IPS DF 6.9 (cell line): ENCODE measurements at regions not wholly inside any gene's neighbourhood (a gene's known extent, or its start where the extent isn't known, plus 50 kb on each side); places are given as distances from the start of the nearest gene placed in this dataset.

Experiments
- DNase-seq: peaks from one replicate; pipeline ENCODE4 v3.0.0-alpha.2; 2013; ENCODE audit warnings: low read depth, low spot score
- H3K27ac ChIP-seq: one replicate; pipeline ENCODE4 v1.5.1; 2013; ENCODE audit warnings: low read length, control low read depth
- H3K27me3 ChIP-seq: 2 replicates; pipeline ENCODE4 v1.6.1; 2013; ENCODE audit warnings: mild to moderate bottlenecking, low read length; ENCODE audit not compliant: control insufficient read depth, insufficient read depth
- H3K36me3 ChIP-seq: 2 replicates; pipeline ENCODE4 v1.6.1; 2013; ENCODE audit warnings: low read length; ENCODE audit not compliant: control insufficient read depth, insufficient read depth
- H3K4me1 ChIP-seq: 2 replicates; pipeline ENCODE4 v1.6.1; 2013; ENCODE audit warnings: low read length; ENCODE audit not compliant: control insufficient read depth, insufficient read depth
- H3K4me3 ChIP-seq: 2 replicates; pipeline ENCODE4 v1.5.1; 2013; ENCODE audit warnings: mild to moderate bottlenecking, low read length
- H3K9me3 ChIP-seq: 2 replicates; pipeline ENCODE4 v1.6.1; 2013; ENCODE audit warnings: low read length, inconsistent platforms; ENCODE audit not compliant: control insufficient read depth, insufficient read depth
- WGBS: extraction: QIAGEN DNeasy Blood & Tissue Kit; methylation state at CpG from one replicate; pipeline ENCODE4 v1.1.7; 2013; ENCODE audit warnings: mixed read lengths, missing lambda C conversion rate; ENCODE audit not compliant: insufficient read length, insufficient coverage; 5-methylcytosine and 5-hydroxymethylcytosine counted together

DNA sequence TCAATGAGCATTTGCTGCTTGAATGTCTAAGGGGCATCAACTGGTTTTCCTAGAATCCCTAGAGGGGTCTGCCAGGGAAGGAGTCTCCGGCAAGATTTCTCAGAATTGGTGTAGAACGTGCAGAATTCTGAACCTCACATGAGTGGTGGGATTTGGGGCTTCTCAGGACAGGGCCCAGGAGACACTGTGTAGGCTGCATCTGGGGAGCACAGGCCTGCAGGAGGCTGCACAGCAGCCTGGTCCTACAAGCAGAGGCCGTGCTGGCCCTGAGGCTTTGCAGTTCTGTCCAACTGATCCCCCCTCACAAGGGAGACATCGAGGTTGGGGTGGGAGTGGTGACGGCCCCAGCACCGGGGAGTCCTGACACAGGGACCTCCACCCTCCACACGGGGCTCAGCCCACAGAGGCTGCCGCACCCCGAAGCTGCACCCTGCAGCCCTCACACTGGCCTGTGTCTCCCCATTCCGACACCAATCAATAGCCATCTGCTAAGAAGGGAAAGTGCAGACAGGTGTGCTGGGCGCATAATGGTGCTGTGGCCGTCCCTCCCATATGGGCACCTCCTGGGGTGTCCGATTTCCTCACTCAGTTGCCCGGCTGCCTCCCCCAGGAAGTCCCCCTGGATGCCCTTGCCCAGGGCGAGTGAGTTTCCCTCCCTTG, 688.1 kb downstream of the BRD1 start:
- DNase-seq = no peak
- Histone ChIP-seq H3K4me1 (no peaks in the 10 kb centered on the region), H3K9me3 (peaks cover 28% of the 10 kb centered on the region), H3K27ac (no peak overlapping the region), H3K36me3 (no peaks in the 10 kb centered on the region; the same call in 1 of the 2 replicates), H3K4me3 (no peak overlapping the region), H3K27me3 (no peaks in the 10 kb centered on the region)
- WGBS = no CpG with 5 or more reads among the region's 15 CpGs

DNA sequence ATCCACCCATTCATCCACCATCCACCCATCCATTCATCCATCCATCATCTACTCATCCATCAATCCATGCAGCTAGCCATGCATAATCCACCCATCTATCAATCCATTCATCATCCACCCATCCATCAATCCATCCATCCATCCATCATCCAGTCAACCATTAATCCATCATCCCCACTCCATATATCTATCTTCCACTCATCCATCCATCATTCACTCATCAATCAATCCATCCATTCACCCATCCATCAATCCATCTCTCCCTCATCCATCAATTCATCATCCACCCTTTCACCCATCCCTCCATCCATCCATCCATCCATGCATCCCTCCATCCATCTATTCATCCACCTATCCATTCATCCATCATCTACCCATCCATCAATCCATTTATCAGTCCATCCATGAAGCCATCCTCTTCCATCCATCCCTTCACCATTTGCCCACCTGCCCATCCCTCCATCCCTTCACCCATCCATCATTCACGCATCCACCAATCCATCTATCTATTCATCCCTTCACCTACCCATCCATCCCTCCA, 689.4 kb downstream of the BRD1 start:
- H3K4me3 ChIP-seq = no peak overlapping the region
- no peak for DNase-seq
- no peaks in the 10 kb centered on the region for H3K27me3 ChIP-seq
- WGBS = 100% methylated on average over 1 of the region's 1 CpG
- no peak overlapping the region for H3K27ac ChIP-seq
- no peaks in the 10 kb centered on the region for H3K4me1 ChIP-seq
- peaks cover 31% of the 10 kb centered on the region for H3K9me3 ChIP-seq
- H3K36me3 ChIP-seq = no peaks in the 10 kb centered on the region; the same call in 1 of the 2 replicates

DNA sequence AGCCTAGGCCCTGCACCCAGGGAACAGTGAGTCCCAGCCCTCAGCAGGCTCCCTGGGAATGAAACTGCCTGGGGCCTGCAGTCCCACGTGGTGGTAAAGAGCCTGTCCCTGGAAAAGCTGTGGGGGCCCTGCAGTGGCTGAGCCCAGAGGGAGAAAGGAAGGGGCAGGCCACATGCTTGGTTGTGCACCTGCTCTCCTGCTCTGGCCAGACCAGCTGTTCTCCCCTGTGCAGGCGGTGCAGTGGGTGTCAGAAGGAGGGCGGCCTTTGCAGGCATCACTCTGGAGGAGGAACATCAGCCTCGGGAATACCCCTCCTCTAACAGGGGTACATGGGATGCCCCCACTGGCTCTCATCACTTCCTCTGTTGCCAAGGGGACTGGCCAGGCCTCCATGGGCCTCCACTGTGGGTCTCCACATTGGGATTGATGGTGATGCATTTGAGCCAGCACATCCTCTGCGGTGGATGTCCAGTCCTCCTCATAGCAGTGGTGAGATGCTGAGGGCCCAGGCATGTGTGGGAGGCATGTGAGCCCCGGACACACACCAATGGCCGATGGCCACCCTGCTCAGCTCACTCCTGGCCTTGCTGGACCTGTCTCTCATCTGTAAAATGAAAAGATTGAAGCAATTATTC, 690.4 kb downstream of the BRD1 start:
- no CpG with 5 or more reads among the region's 7 CpGs for WGBS
- Histone ChIP-seq H3K27me3 (no peaks in the 10 kb centered on the region), H3K4me3 (no peak overlapping the region), H3K4me1 (no peaks in the 10 kb centered on the region), H3K36me3 (no peaks in the 10 kb centered on the region; the same call in 1 of the 2 replicates), H3K27ac (no peak overlapping the region), H3K9me3 (peaks cover 33% of the 10 kb centered on the region)
- no peak for DNase-seq

DNA sequence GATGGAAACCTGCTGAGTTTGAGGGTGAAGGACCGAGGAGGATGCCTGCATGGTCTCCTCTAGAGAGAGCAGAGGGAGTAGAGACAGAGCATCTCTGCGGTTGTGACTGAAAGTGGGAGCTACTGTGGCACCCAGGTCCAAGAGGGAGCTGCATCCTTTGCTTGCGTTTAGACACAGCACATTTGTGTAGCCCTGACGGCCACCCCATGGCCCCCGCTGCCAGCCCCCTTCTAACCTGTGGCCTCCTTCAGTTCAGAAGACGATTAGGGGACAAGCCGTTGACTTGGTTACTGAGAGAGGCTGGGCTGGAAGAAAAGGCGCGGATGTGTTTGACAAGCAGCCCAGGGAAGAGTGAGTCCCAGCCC, 690.9 kb downstream of the BRD1 start:
- no CpG with 5 or more reads among the region's 9 CpGs for WGBS
- Histone ChIP-seq H3K27ac (no peak overlapping the region), H3K36me3 (no peaks in the 10 kb centered on the region; the same call in 1 of the 2 replicates), H3K4me3 (no peak overlapping the region), H3K9me3 (peaks cover 32% of the 10 kb centered on the region), H3K4me1 (no peaks in the 10 kb centered on the region), H3K27me3 (no peaks in the 10 kb centered on the region)
- no peak for DNase-seq

DNA sequence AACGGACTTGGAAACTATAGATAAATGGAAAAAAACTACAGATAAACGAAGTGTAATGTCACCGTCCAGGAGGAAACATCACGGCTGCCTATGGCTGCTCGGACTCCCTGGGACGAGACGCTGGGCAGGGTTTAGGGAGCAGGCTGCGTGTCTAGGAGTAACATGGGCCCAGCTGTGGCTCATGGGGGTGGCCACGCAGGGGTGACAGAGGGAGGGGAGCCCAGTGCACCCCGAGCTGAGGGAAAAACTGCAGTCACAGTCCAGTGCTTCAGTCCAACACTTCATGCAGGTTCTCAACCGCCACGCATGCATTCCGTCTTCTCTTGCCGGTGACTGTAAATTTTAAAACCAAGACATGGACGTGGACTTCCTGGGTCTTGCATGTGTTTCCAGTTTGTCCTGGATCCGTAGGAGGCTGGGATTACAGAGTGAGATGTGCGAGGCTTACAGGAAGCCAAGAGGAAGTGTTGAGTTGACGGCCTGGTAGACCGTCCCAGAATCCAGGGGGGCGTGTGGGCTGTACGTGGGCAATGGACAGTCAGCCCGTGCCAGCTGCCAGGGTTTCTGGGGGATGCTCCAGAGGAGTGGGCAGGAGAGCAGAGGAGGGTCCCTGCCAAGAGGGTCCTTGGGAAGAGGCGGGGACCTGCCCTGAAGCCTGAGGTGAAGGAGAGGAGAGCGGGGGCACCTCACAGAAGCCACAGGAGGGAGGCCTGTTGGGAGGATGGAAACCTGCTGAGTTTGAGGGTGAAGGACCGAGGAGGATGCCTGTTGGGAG, 691.4 kb downstream of the BRD1 start:
- no CpG with 5 or more reads among the region's 25 CpGs for WGBS
- H3K9me3 ChIP-seq = peaks cover 28% of the 10 kb centered on the region
- no peaks in the 10 kb centered on the region for H3K27me3 ChIP-seq
- no peaks in the 10 kb centered on the region for H3K4me1 ChIP-seq
- no peak overlapping the region for H3K4me3 ChIP-seq
- H3K27ac ChIP-seq = no peak overlapping the region
- H3K36me3 ChIP-seq = no peaks in the 10 kb centered on the region; the same call in 1 of the 2 replicates
- DNase-seq = no peak

DNA sequence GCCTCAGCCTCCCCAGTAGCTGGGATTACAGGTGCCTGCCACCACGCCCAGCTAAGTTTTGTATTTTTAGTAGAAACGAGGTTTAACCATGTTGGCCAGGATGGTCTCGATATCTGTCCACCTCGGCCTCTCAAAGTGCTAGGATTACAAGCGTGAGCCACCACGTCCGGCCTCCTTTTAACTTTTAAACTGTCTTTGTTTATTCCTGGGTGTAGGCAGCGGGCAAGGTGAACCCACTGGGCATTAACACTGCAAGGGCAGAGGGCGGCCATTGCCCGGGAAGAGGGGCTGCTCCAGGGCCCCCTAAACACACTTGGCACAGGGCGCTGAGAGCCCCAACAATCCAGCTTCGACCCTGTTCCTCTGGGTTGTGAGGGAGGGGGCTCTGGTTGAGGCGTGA, 693.6 kb downstream of the BRD1 start:
- Histone ChIP-seq H3K36me3 (no peaks in the 10 kb centered on the region; the same call in 1 of the 2 replicates), H3K4me1 (no peaks in the 10 kb centered on the region), H3K27ac (no peak overlapping the region), H3K9me3 (peaks cover 24% of the 10 kb centered on the region), H3K4me3 (no peak overlapping the region), H3K27me3 (no peaks in the 10 kb centered on the region)
- WGBS = no CpG with 5 or more reads among the region's 13 CpGs
- DNase-seq = no peak

DNA sequence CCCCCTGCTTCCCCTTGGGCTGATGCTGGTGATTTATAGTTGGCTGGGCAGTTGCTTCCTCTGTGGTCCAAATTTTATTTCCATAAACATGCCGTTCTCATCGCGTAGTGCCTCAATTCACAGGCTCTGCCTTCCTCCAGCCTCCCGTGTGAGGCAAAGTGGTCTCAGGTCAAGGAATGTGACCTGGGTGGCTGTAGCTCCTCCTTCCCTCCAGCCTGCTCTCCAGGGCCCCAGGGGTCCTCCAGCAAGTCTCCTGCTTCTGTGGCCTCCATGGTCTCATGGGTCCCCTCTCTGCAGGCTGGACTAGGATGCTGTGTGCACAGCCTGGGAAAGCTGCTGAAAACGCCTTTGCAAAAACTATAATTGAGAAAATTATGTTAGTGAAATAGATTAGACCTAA, 694.1 kb downstream of the BRD1 start:
- WGBS = no CpG with 5 or more reads among the region's 5 CpGs
- no peaks in the 10 kb centered on the region for H3K27me3 ChIP-seq

DNA sequence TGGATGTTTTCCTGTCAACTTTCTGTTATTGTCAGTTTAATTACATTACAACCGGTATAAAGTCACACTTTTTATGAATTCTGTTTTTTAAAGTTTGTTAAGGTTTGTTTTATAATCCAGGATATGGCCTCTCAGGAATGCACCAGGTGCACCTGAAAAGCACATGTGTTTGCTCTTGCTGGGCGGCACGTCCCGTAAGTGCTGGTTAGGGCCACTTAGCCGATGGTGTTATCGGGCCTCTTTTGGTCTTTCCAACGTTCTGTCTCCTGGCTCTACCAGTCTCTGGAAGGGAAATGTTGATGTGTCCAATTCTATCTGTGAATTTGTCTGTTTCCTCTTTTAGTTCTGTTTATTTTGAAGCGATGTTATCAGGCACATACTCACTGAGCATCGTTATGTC, 695.7 kb downstream of the BRD1 start:
- WGBS = no CpG with 5 or more reads among the region's 9 CpGs
- Histone ChIP-seq H3K4me3 (no peak overlapping the region), H3K9me3 (peaks cover 19% of the 10 kb centered on the region), H3K36me3 (no peaks in the 10 kb centered on the region; the same call in 1 of the 2 replicates), H3K27me3 (no peaks in the 10 kb centered on the region), H3K27ac (no peak overlapping the region), H3K4me1 (no peaks in the 10 kb centered on the region)
- no peak for DNase-seq

More for the DNA sequence above, 694.1 kb downstream of the BRD1 start:
- Histone ChIP-seq H3K36me3 (no peaks in the 10 kb centered on the region; the same call in 1 of the 2 replicates), H3K9me3 (peaks cover 26% of the 10 kb centered on the region), H3K4me3 (no peak overlapping the region), H3K27ac (no peak overlapping the region), H3K4me1 (no peaks in the 10 kb centered on the region)
- no peak for DNase-seq

DNA sequence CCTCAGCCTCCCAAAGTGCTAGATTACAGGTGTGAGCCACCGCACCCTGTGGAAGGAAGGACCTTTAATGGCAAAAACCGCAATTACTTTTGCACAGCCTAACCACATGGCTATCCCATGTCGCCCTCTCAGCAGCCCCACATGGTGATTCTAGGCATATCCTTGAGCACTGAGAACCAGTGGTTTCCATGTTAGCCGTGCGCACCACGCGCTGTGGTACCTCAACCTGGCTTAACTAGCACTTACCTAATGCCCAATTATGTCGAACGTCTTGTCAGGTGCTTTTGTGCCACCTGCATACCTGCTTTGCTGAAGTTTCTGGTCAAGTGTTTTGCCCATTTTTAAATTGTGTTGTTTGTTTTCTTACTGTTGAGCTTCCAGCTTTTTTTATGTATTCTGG, 697.9 kb downstream of the BRD1 start:
- Histone ChIP-seq H3K4me1 (no peaks in the 10 kb centered on the region), H3K27ac (no peak overlapping the region), H3K36me3 (no peaks in the 10 kb centered on the region), H3K4me3 (no peak overlapping the region), H3K27me3 (no peaks in the 10 kb centered on the region), H3K9me3 (peaks cover 12% of the 10 kb centered on the region)
- DNase-seq = no peak
- WGBS = no CpG with 5 or more reads among the region's 9 CpGs

DNA sequence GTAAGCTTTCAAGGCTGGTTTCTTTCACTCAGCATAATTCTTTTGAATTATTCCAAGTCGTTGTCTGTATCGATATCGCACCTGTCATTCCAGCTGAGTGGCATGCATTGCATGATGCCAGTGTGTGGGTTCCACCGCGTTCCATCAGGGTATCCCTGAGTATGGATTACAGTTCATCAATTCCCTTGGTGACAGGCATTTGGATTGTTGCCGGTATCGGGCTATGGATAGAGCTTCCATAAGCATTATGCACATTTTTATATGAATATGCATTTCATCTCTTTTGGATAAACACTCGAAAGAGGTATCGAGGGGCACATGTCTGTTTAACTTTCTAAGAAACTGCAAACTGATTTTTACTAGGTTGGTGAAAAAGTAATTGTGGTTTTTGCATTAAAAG, 698.8 kb downstream of the BRD1 start:
- H3K36me3 ChIP-seq = no peaks in the 10 kb centered on the region
- H3K27me3 ChIP-seq = no peaks in the 10 kb centered on the region
- no peaks in the 10 kb centered on the region for H3K4me1 ChIP-seq
- H3K4me3 ChIP-seq = no peak overlapping the region
- peaks cover 13% of the 10 kb centered on the region for H3K9me3 ChIP-seq
- WGBS = no CpG with 5 or more reads among the region's 9 CpGs
- DNase-seq = no peak
- no peak overlapping the region for H3K27ac ChIP-seq
